Sigmoid colon (tissue), 6 donors: ENCODE measurements at regions not wholly inside any gene's neighbourhood (a gene's known extent, or its start where the extent isn't known, plus 50 kb on each side); places are given as distances from the start of the nearest gene placed in this dataset.

Experiments used
- DNase-seq: peaks from one replicate; pipeline ENCODE4 v3.0.0-alpha.2; 2019
- H3K27ac ChIP-seq, 4 donors: fragments of 200-600 bp; sonication (generic); one replicate each; pipeline ENCODE4 v1.5.1; 2016 to 2019; ENCODE audit warnings: mild to moderate bottlenecking in 1 of 4
- H3K27me3 ChIP-seq, 3 donors: fragments of 200-600 bp; sonication (generic); one replicate each; pipeline ENCODE4 v1.5.1; 2019; ENCODE audit warnings: mild to moderate bottlenecking in 1 of 3
- H3K36me3 ChIP-seq, 4 donors: fragments of 200-600 bp; sonication (generic); one replicate each; pipeline ENCODE4 v1.5.1; 2016 to 2019
- H3K4me1 ChIP-seq, 4 donors: fragments of 200-600 bp; sonication (generic); one replicate each; pipeline ENCODE4 v1.5.1; 2017 to 2019
- H3K4me3 ChIP-seq, 4 donors: fragments of 200-600 bp; sonication (generic); one replicate each; pipeline ENCODE4 v1.5.1; 2017 to 2019; ENCODE audit warnings: mild to moderate bottlenecking in 2 of 4, moderate library complexity in 1 of 4
- H3K9me3 ChIP-seq, 4 donors: fragments of 200-600 bp in 3 of 4; sonication (generic) in 3 of 4; one replicate each; pipeline versions ENCODE4 v1.5.1 to v1.6.1; 2013 to 2019
- CTCF ChIP-seq, 4 experiments: fragments of 450-650 bp in 3 of 4; fragments of 200-600 bp in 1 of 4; IDR thresholded peaks; one replicate each; pipeline ENCODE4 v1.5.1; 2016 to 2019; ENCODE audit warnings: antibody characterized with exemption in 4 of 4, mild to moderate bottlenecking in 3 of 4, moderate library complexity in 2 of 4
- EP300 ChIP-seq, 4 donors: sonication (generic); formaldehyde crosslinking; IDR thresholded peaks; one replicate each; pipeline ENCODE4 v1.6.1; 2017; ENCODE audit warnings: antibody characterized with exemption in 4 of 4
- POLR2A ChIP-seq, 2 donors: fragments of 450-650 bp; IDR thresholded peaks; one replicate each; pipeline ENCODE4 v1.6.1; 2016; ENCODE audit warnings: antibody characterized with exemption in 2 of 2, mild to moderate bottlenecking in 2 of 2, moderate library complexity in 2 of 2
- POLR2AphosphoS5 ChIP-seq, 4 donors: sonication (generic); formaldehyde crosslinking; IDR thresholded peaks; one replicate each; pipeline ENCODE4 v1.6.1; 2017; ENCODE audit warnings: antibody characterized with exemption in 4 of 4
- WGBS, 2 donors: extraction: QIAGEN DNeasy Blood & Tissue Kit; methylation state at CpG; one replicate each; pipeline ENCODE4 v1.1.7; 2013; 5-methylcytosine and 5-hydroxymethylcytosine counted together
- intact Hi-C: fragments of 100-400 bp; cut with DNase I; formaldehyde crosslinking; loops from one replicate; pipeline ENCODE4 v1.15.1; 2023
- donor health status: healthy with polysubstance abuse.
- donor health status: healthy.

GRCh38 chr14:56490379-56490778 is 89.2 kb upstream of the TMEM260 start:
- intact Hi-C loops = loop anchor here (2.0 kb wide), 1 partner anchor 826 kb away; no protein-coding TSS in a partner anchor

GRCh38 chr14:56491299-56492285 is 88.0 kb upstream of the TMEM260 start:
- Histone ChIP-seq H3K4me1 (peaks cover 0 to 7% (median 0%) of the 10 kb centered on the region in 4 donors), H3K4me3 (no peak overlapping the region), H3K9me3 (no peaks in the 10 kb centered on the region), H3K27me3 (no peaks in the 10 kb centered on the region), H3K36me3 (no peaks in the 10 kb centered on the region), H3K27ac (no peak overlapping the region)
- 31 to 37% methylated on average over 10 of the region's 10 CpGs for WGBS, 2 donors
- no peak for DNase-seq
- intact Hi-C loops = loop anchor here (2.0 kb wide), 1 partner anchor 825 kb away; no protein-coding TSS in a partner anchor
- TF ChIP-seq EP300 (IDR thresholded peaks at IDR 0.05) (no peak), CTCF (IDR thresholded peaks at IDR 0.05) (peak in 3 of 4 experiments; percentile 44 to 66 (median 50))

More at GRCh38 chr14:56490379-56490778, 89.2 kb upstream of the TMEM260 start:
- DNase-seq = no peak
- Histone ChIP-seq H3K4me3 (no peak overlapping the region), H3K4me1 (peaks cover 0 to 7% (median 0%) of the 10 kb centered on the region in 4 donors), H3K9me3 (no peaks in the 10 kb centered on the region), H3K36me3 (no peaks in the 10 kb centered on the region), H3K27me3 (no peaks in the 10 kb centered on the region), H3K27ac (no peak overlapping the region)
- no peak for TF ChIP-seq EP300 (IDR thresholded peaks at IDR 0.05)
- peak in 2 of 4 experiments; percentile 31 to 53 for TF ChIP-seq CTCF (IDR thresholded peaks at IDR 0.05)
- WGBS, 2 donors = 5 to 21% methylated on average over 3 of the region's 3 CpGs

DNA sequence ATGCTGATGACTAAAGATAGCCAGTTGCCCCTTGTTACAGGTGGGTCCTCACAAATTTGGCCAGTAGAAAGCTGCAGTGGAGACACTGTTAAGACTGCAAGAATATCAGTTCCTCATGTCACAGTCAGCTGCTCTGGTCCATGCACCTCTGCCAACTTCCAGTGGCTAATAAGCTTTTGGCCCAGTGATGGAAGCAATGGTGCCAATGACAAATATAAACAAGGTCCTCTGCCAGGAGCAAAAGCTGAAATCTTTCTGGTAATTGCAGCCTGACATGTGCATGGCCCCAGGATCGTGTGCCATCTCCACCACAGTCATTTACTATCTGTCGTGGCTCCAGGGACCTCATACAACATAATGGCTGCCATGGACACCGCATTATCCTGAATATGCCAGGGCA is 85.4 kb upstream of the TMEM260 start:
- Histone ChIP-seq H3K4me1 (peaks cover 0 to 7% (median 0%) of the 10 kb centered on the region in 4 donors), H3K27ac (no peak overlapping the region), H3K27me3 (no peaks in the 10 kb centered on the region), H3K36me3 (no peaks in the 10 kb centered on the region), H3K4me3 (no peak overlapping the region), H3K9me3 (no peaks in the 10 kb centered on the region)
- TF ChIP-seq CTCF (IDR thresholded peaks at IDR 0.05) (no peak), POLR2A (IDR thresholded peaks at IDR 0.05) (no peak), POLR2AphosphoS5 (IDR thresholded peaks at IDR 0.05) (no peak), EP300 (IDR thresholded peaks at IDR 0.05) (no peak)
- intact Hi-C loops = no loop called here
- no peak for DNase-seq
- 78 to 79% methylated on average over 3 of the region's 3 CpGs for WGBS, 2 donors

GRCh38 chr14:56498112-56498511 is 81.5 kb upstream of the TMEM260 start:
- Histone ChIP-seq H3K4me3 (no peak overlapping the region), H3K36me3 (no peaks in the 10 kb centered on the region), H3K27ac (no peak overlapping the region), H3K9me3 (no peaks in the 10 kb centered on the region), H3K4me1 (no peaks in the 10 kb centered on the region), H3K27me3 (no peaks in the 10 kb centered on the region)
- TF ChIP-seq CTCF (IDR thresholded peaks at IDR 0.05) (no peak), POLR2AphosphoS5 (IDR thresholded peaks at IDR 0.05) (no peak), EP300 (IDR thresholded peaks at IDR 0.05) (no peak), POLR2A (IDR thresholded peaks at IDR 0.05) (no peak)
- no peak for DNase-seq
- intact Hi-C loops = no loop called here
- WGBS, 2 donors = 87 to 91% methylated on average over 3 of the region's 3 CpGs
